ENCODE measurements at regions not wholly inside any gene's neighbourhood (a gene's known extent, or its start where the extent isn't known, plus 50 kb on each side); places are given as distances from the start of the nearest gene placed in this dataset.

DNA sequence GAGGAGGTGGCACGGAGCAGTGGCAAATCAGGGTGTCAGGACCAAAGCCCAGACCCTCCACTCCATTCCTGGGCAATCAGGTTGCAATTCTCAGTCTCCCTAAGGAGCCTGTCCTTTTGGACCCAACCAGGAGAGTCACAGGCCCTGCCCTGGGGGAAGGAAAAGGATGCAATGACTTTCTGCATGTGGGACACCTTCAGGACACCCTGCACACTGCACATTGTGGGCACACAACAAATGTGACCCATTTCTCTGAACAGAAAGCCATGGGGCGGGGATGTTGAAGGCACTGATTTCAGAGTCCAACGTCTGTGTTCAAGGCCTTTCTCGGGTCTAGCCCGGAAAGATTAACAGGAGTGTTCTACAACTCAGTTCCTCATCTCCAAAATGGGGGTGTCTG lies 286.2 kb upstream of the FOXF1 start:
- intact Hi-C loops (cut with DNase I; ENCODE audit: low total_unique reads): no loop called here
- no peak for TF ChIP-seq POLR2A (IDR thresholded peaks at IDR 0.05)
- TF ChIP-seq, protein P1, sequence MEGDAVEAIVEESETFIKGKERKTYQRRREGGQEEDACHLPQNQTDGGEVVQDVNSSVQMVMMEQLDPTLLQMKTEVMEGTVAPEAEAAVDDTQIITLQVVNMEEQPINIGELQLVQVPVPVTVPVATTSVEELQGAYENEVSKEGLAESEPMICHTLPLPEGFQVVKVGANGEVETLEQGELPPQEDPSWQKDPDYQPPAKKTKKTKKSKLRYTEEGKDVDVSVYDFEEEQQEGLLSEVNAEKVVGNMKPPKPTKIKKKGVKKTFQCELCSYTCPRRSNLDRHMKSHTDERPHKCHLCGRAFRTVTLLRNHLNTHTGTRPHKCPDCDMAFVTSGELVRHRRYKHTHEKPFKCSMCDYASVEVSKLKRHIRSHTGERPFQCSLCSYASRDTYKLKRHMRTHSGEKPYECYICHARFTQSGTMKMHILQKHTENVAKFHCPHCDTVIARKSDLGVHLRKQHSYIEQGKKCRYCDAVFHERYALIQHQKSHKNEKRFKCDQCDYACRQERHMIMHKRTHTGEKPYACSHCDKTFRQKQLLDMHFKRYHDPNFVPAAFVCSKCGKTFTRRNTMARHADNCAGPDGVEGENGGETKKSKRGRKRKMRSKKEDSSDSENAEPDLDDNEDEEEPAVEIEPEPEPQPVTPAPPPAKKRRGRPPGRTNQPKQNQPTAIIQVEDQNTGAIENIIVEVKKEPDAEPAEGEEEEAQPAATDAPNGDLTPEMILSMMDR (IDR thresholded peaks at IDR 0.05): no peak
- DNase-seq (ENCODE audit: low spot score in 2 of 2): peak in 1 of 2 donors; percentile 58
- WGBS, 2 donors: 85 to 90% methylated on average over 5 of the region's 5 CpGs
- no peak overlapping the region for H3K4me3 ChIP-seq (ENCODE audit: low read depth, poor library complexity, severe bottlenecking)

DNA sequence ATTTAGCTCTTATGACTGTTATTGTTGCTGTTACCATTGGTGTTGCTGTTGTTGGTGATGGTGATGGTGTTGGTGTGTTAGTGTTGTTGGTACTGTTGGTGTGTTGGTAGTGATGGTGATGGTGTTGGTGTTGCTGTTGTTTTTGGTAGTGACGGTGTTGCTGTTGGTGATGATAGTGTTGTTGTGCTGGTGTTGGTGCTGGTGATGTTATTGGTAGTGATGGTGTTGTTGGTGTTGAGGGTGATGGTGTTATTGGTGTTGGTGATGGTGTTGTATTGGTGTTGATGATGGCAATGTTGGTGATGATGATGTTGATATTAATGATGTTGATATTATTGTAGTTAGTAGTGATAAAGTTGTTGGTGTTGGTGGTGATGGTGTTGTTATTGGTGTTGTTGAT lies 285.7 kb upstream of the FOXF1 start:
- intact Hi-C loops (cut with DNase I; ENCODE audit: low total_unique reads): no loop called here
- TF ChIP-seq, protein P1 (IDR thresholded peaks at IDR 0.05): peak in 1 of 3 donors; percentile 39
- no peak for TF ChIP-seq POLR2A (IDR thresholded peaks at IDR 0.05)

DNA sequence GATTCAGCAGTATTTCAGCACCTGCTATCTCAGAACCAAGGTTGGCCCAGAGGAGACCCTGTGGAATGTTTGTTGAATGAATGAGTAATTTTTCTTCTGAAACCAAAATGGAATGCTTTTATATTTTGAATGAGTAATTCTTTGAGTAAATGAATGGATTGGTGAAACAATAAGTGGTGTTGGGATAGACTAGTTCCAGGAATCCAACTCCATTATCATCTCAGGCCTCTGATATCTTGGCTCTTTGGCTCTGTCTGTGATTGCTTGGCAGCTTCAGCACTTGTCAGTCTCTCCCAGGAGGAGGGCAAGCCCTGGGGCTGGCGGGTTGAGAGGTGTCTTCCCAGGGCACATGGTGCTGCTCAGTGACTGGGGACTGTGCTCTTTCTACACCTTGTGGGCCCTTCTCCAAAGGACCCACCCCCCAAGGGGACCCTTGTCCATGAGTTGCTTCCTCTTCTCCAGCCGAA lies 284.4 kb upstream of the FOXF1 start:
- DNase-seq (ENCODE audit: low spot score in 2 of 2): peak in 1 of 2 donors; percentile 56
- no peak overlapping the region for H3K4me3 ChIP-seq (ENCODE audit: low read depth, poor library complexity, severe bottlenecking)
- TF ChIP-seq, protein P1 (IDR thresholded peaks at IDR 0.05): no peak
- no peak for TF ChIP-seq POLR2A (IDR thresholded peaks at IDR 0.05)
- intact Hi-C loops (cut with DNase I; ENCODE audit: low total_unique reads): no loop called here
- WGBS, 2 donors: 74 to 84% methylated on average over 2 of the region's 2 CpGs

More for the DNA sequence above, 285.7 kb upstream of the FOXF1 start:
- 93 to 94% methylated on average over 1 of the region's 1 CpG for WGBS, 2 donors
- H3K4me3 ChIP-seq (ENCODE audit: low read depth, poor library complexity, severe bottlenecking): no peak overlapping the region
- DNase-seq (ENCODE audit: low spot score in 2 of 2): no peak

DNA sequence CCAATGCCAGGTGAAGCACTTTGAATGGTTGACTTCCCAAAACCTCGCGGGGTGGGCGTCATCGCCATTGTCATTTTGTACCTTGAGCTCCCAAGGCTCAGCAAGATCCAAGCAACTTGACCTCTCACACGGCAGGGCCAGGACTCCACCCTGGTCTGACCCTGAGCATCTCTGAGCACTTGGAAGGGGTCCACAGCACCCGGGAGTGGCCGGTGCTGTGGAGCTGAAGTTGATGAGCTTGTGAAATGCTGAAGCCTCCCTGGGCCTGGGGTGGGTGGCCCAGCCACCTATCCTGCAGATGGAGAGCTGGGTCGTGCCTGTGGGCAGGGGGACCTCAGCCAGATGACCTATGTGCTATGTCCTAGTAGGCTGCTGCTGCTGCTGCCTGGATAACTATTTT lies 283.3 kb upstream of the FOXF1 start:
- 82 to 90% methylated on average over 8 of the region's 8 CpGs for WGBS, 2 donors

DNA sequence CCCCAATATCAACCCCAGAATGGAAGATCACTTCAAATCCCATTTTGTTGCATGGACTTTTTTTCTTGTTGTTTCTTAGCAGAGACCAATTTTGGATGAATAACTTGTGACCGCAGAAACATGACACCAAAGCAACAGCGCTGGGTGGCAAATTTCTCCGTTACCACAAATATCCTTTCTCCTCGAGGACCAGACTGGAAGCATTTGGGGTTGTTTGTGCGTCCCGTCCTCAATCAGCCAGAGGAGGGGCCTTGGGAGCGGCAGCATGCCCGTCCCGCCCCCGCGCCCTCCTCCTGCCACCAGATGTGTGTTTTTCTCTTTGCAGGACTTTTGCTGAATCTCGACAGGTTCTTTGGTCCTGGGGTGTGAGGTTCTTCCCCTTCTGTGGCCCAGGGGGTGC lies 282.5 kb upstream of the FOXF1 start:
- peak in 1 of 2 donors; percentile 9 for DNase-seq (ENCODE audit: low spot score in 2 of 2)
- no peak for TF ChIP-seq POLR2A (IDR thresholded peaks at IDR 0.05)
- TF ChIP-seq, protein P1 (IDR thresholded peaks at IDR 0.05): no peak
- no peak overlapping the region for H3K4me3 ChIP-seq (ENCODE audit: low read depth, poor library complexity, severe bottlenecking)
- 32 to 37% methylated on average over 12 of the region's 12 CpGs for WGBS, 2 donors
- intact Hi-C loops (cut with DNase I; ENCODE audit: low total_unique reads): no loop called here

More for the DNA sequence above, 283.3 kb upstream of the FOXF1 start:
- H3K4me3 ChIP-seq (ENCODE audit: low read depth, poor library complexity, severe bottlenecking): no peak overlapping the region
- DNase-seq (ENCODE audit: low spot score in 2 of 2): peak in 1 of 2 donors; percentile 74
- TF ChIP-seq, protein P1 (IDR thresholded peaks at IDR 0.05): no peak
- TF ChIP-seq POLR2A (IDR thresholded peaks at IDR 0.05): no peak
- intact Hi-C loops (cut with DNase I; ENCODE audit: low total_unique reads): no loop called here

DNA sequence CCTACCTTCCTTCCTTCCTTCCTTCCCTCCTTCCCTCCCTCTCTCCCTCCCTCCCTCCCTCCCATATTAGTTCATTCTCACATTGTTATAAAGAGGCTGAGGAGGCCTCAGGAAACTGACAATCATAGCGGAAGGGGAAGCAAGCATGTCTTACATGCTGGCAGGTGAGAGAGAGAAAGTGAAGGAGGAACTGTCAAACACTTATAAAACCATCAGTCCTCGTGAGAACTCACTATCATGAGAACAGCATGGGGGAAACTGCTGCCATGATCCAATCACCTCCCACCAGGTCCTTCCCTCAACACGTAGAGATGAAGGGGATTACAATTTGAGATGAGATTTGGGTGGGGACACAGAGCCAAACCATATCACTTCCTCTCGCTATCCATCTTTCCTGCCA lies 281.6 kb upstream of the FOXF1 start:
- no peak overlapping the region for H3K4me3 ChIP-seq (ENCODE audit: low read depth, poor library complexity, severe bottlenecking)
- intact Hi-C loops (cut with DNase I; ENCODE audit: low total_unique reads): no loop called here
- TF ChIP-seq, protein P1 (IDR thresholded peaks at IDR 0.05): no peak
- no peak for TF ChIP-seq POLR2A (IDR thresholded peaks at IDR 0.05)
- WGBS, 2 donors: 60 to 62% methylated on average over 4 of the region's 4 CpGs
- no peak for DNase-seq (ENCODE audit: low spot score in 2 of 2)

Measured in lower leg skin (tissue), 4 donors.